GM20000 (cell line): ENCODE measurements at regions not wholly inside any gene's neighbourhood (a gene's known extent, or its start where the extent isn't known, plus 50 kb on each side); places are given as distances from the start of the nearest gene placed in this dataset.

Experiments
- DNase-seq: peaks from one replicate; pipeline ENCODE4 v3.0.0; 2012; ENCODE audit warnings: low spot score
- CTCF ChIP-seq: IDR thresholded peaks from 2 replicates; pipeline ENCODE4 v1.5.1; 2012; ENCODE audit warnings: mild to moderate bottlenecking, control low read depth; ENCODE audit errors: extremely low read depth, missing control alignments

GRCh38 chrX:20409991-20410390, 143.3 kb upstream of the RPS6KA3 start:
- DNase-seq = no peak
- no peak for TF ChIP-seq CTCF

- DNase-seq = no peak
Observed at GRCh38 chrX:20402956-20403355, 136.2 kb upstream of the RPS6KA3 start.

GRCh38 chrX:20399728-20400414, 133.2 kb upstream of the RPS6KA3 start:
- DNase-seq = no peak
- TF ChIP-seq CTCF = no peak

More at GRCh38 chrX:20402956-20403355, 136.2 kb upstream of the RPS6KA3 start:
- TF ChIP-seq CTCF = no peak

- no peak for DNase-seq
- no peak for TF ChIP-seq CTCF
Observed at GRCh38 chrX:20397587-20397986, 130.9 kb upstream of the RPS6KA3 start.

GRCh38 chrX:20394451-20394850, 127.7 kb upstream of the RPS6KA3 start:
- no peak for DNase-seq
- TF ChIP-seq CTCF = no peak

GRCh38 chrX:20393944-20394343, 127.2 kb upstream of the RPS6KA3 start:
- no peak for TF ChIP-seq CTCF
- DNase-seq = no peak

GRCh38 chrX:20388594-20388993, 121.9 kb upstream of the RPS6KA3 start:
- DNase-seq = no peak
- no peak for TF ChIP-seq CTCF
